ENCODE measurements at regions not wholly inside any gene's neighbourhood (a gene's known extent, or its start where the extent isn't known, plus 50 kb on each side); places are given as distances from the start of the nearest gene placed in this dataset.

DNA sequence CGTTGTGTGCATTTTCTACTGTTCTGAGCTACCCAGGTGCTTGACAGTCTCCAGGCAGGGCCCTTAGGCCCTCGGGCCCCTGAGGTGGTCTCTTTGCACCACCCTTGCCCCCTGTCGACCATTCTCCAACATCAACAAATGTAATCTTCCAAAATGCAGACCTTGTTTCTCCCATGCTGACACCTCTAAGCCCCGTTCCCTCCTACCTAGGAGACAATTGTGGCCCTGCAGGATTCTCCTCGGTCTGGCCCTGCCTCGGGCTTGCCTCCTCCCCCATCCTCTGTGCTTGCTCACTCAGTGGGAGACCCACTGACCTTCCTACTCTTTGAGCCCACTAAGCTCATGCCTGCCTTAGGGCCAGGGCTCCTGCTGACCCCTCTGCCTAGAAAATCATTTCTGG is 104.2 kb upstream of the TARDBP start:
- H3K27me3 ChIP-seq = no peaks in the 10 kb centered on the region
- DNase-seq (ENCODE audit: low spot score in 2 of 2) = no peak
- TF ChIP-seq, protein P1, sequence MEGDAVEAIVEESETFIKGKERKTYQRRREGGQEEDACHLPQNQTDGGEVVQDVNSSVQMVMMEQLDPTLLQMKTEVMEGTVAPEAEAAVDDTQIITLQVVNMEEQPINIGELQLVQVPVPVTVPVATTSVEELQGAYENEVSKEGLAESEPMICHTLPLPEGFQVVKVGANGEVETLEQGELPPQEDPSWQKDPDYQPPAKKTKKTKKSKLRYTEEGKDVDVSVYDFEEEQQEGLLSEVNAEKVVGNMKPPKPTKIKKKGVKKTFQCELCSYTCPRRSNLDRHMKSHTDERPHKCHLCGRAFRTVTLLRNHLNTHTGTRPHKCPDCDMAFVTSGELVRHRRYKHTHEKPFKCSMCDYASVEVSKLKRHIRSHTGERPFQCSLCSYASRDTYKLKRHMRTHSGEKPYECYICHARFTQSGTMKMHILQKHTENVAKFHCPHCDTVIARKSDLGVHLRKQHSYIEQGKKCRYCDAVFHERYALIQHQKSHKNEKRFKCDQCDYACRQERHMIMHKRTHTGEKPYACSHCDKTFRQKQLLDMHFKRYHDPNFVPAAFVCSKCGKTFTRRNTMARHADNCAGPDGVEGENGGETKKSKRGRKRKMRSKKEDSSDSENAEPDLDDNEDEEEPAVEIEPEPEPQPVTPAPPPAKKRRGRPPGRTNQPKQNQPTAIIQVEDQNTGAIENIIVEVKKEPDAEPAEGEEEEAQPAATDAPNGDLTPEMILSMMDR (IDR thresholded peaks at IDR 0.05) = no peak
- H3K27ac ChIP-seq = no peak overlapping the region
- H3K9me3 ChIP-seq = no peaks in the 10 kb centered on the region
- H3K4me3 ChIP-seq = no peak overlapping the region
- no peaks in the 10 kb centered on the region for H3K4me1 ChIP-seq
- intact Hi-C loops (cut with DNase I) = no loop called here
- H3K36me3 ChIP-seq = no peaks in the 10 kb centered on the region

- intact Hi-C loops (cut with DNase I) = no loop called here
- Histone ChIP-seq H3K27ac (no peak overlapping the region), H3K4me1 (no peaks in the 10 kb centered on the region), H3K9me3 (no peaks in the 10 kb centered on the region), H3K4me3 (no peak overlapping the region), H3K36me3 (no peaks in the 10 kb centered on the region), H3K27me3 (no peaks in the 10 kb centered on the region)
- TF ChIP-seq, protein P1 (IDR thresholded peaks at IDR 0.05) = peak in 1 of 3 experiments; percentile 41
- no peak for DNase-seq (ENCODE audit: low spot score in 2 of 2)
Measured at GRCh38 chr1:10909697-10910680, 102.5 kb upstream of the TARDBP start.

- TF ChIP-seq, protein P1 (IDR thresholded peaks at IDR 0.05) = no peak
- no peaks in the 10 kb centered on the region for H3K36me3 ChIP-seq
- no peaks in the 10 kb centered on the region for H3K9me3 ChIP-seq
- no peaks in the 10 kb centered on the region for H3K4me1 ChIP-seq
- intact Hi-C loops (cut with DNase I) = no loop called here
- H3K4me3 ChIP-seq = no peak overlapping the region
- no peaks in the 10 kb centered on the region for H3K27me3 ChIP-seq
- no peak for DNase-seq (ENCODE audit: low spot score in 2 of 2)
- H3K27ac ChIP-seq = no peak overlapping the region
Measured at GRCh38 chr1:10910681-10911489, 101.6 kb upstream of the TARDBP start.

- DNase-seq (ENCODE audit: low spot score in 2 of 2) = no peak
- Histone ChIP-seq H3K9me3 (no peaks in the 10 kb centered on the region), H3K4me1 (no peaks in the 10 kb centered on the region), H3K4me3 (no peak overlapping the region), H3K36me3 (no peaks in the 10 kb centered on the region), H3K27ac (no peak overlapping the region), H3K27me3 (no peaks in the 10 kb centered on the region)
- TF ChIP-seq, protein P1 (IDR thresholded peaks at IDR 0.05) = no peak
- intact Hi-C loops (cut with DNase I) = no loop called here
Measured at GRCh38 chr1:10911490-10912166, 100.8 kb upstream of the TARDBP start.

- intact Hi-C loops (cut with DNase I) = no loop called here
- DNase-seq (ENCODE audit: low spot score in 2 of 2) = no peak
- no peaks in the 10 kb centered on the region for H3K9me3 ChIP-seq
Measured at GRCh38 chr1:10912441-10912840, 100.0 kb upstream of the TARDBP start.

More at GRCh38 chr1:10912441-10912840, 100.0 kb upstream of the TARDBP start:
- no peaks in the 10 kb centered on the region for H3K36me3 ChIP-seq
- H3K4me3 ChIP-seq = no peak overlapping the region
- no peaks in the 10 kb centered on the region for H3K27me3 ChIP-seq
- H3K4me1 ChIP-seq = no peaks in the 10 kb centered on the region
- TF ChIP-seq, protein P1 (IDR thresholded peaks at IDR 0.05) = no peak
- H3K27ac ChIP-seq = no peak overlapping the region
